ENCODE measurements at regions not wholly inside any gene's neighbourhood (a gene's known extent, or its start where the extent isn't known, plus 50 kb on each side); places are given as distances from the start of the nearest gene placed in this dataset.
"Not testable (repeated sequence)": the region's sequence is repeated elsewhere in the genome, so short reads cannot be mapped to it uniquely, and the experiment has no call there.

DNA sequence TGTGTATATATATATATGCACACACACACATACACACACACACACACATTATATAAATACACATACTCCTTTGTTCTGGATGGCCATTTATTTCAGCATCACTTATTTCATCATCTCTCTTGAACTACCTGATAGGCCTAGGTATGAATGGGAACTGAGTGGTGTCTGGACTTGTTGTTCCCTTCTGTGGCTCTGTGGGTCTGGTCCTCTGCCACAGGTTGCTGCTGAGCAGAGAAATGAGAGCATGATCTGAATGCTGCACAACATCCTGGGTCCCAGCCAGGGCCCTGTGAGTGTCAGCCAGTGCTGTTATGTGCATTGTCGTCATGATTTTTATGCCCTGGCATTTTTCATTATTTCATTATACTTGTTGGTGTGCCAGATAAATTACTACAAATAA lies 116.3 kb downstream of the CDRT15L2 start:
- TF ChIP-seq, protein P1, sequence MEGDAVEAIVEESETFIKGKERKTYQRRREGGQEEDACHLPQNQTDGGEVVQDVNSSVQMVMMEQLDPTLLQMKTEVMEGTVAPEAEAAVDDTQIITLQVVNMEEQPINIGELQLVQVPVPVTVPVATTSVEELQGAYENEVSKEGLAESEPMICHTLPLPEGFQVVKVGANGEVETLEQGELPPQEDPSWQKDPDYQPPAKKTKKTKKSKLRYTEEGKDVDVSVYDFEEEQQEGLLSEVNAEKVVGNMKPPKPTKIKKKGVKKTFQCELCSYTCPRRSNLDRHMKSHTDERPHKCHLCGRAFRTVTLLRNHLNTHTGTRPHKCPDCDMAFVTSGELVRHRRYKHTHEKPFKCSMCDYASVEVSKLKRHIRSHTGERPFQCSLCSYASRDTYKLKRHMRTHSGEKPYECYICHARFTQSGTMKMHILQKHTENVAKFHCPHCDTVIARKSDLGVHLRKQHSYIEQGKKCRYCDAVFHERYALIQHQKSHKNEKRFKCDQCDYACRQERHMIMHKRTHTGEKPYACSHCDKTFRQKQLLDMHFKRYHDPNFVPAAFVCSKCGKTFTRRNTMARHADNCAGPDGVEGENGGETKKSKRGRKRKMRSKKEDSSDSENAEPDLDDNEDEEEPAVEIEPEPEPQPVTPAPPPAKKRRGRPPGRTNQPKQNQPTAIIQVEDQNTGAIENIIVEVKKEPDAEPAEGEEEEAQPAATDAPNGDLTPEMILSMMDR (IDR thresholded peaks at IDR 0.05), result not testable (repeated sequence)
- not testable (repeated sequence) for TF ChIP-seq POLR2A (IDR thresholded peaks at IDR 0.05)
